A549 (cell line): ENCODE measurements at regions not wholly inside any gene's neighbourhood (a gene's known extent, or its start where the extent isn't known, plus 50 kb on each side); places are given as distances from the start of the nearest gene placed in this dataset.

Source experiments
- ATAC-seq, 2 experiments: fragments of 200-7000 bp in 1 of 2; fragments of >200 bp in 1 of 2; cut with Nextera tagmentation in 1 of 2; cut with Tn5 transposase in 1 of 2; 3 replicates each; pipeline versions ENCODE4 v1.8.0 to v1.9.1; 2018 to 2020; ENCODE audit warnings: mild to moderate bottlenecking in 1 of 2, moderate library complexity in 1 of 2
- CTCF ChIA-PET: fragments of 300-600 bp; sonication (Branson Sonifier 250); formaldehyde crosslinking; extraction: SDS; loops from one replicate; lab custom pipeline; 2021; ENCODE audit warnings: antibody characterized with exemption, inconsistent platforms; lab: Yijun Ruan, JAX
- POLR2A ChIA-PET: fragments of 350-600 bp; formaldehyde crosslinking; extraction: SDS; loops from one replicate; lab custom pipeline; 2021; ENCODE audit warnings: antibody characterized with exemption, inconsistent platforms; lab: Yijun Ruan, JAX
- DNase-seq, 2 experiments: peaks; one replicate each; pipeline versions ENCODE4 v3.0.0 to v3.0.0-alpha.2; 2011 to 2016; ENCODE audit warnings: low read depth in 1 of 2, low spot score in 1 of 2
- FAIRE-seq: peaks from 2 replicates; lab custom pipeline; 2011; peaks lifted over from hg19 to GRCh38; lab: Jason Lieb, UNC
- H3K27ac ChIP-seq, 2 experiments: fragments of >200 bp; sonication (Bioruptor Twin); formaldehyde crosslinking; 3 replicates each; pipeline ENCODE4 v1.5.1; 2016 to 2017
- H3K4me1 ChIP-seq: fragments of >200 bp; sonication (Bioruptor Twin); formaldehyde crosslinking; 3 replicates; pipeline ENCODE4 v1.6.1; 2016
- H3K4me2 ChIP-seq: fragments of >200 bp; sonication (Bioruptor Twin); formaldehyde crosslinking; 3 replicates; pipeline ENCODE4 v1.6.1; 2016
- H3K4me3 ChIP-seq: fragments of >200 bp; sonication (Bioruptor Twin); formaldehyde crosslinking; 3 replicates; pipeline ENCODE4 v1.5.1; 2016
- H3K9me3 ChIP-seq: fragments of >200 bp; sonication (Bioruptor Twin); formaldehyde crosslinking; 3 replicates; pipeline ENCODE4 v1.6.1; 2016
- ATOH8 ChIP-seq: fragments of 250-450 bp; sonication (Bioruptor Pico); IDR thresholded peaks from 2 replicates; pipeline ENCODE4 v1.5.0; 2020; ENCODE audit warnings: low read depth, mild to moderate bottlenecking, moderate library complexity
- BHLHE40 ChIP-seq: IDR thresholded peaks from 2 replicates; pipeline ENCODE4 v1.6.1; 2012; ENCODE audit warnings: low read depth, low read length, inconsistent platforms
- CBX2 ChIP-seq: fragments of 200-600 bp; sonication (generic); IDR thresholded peaks from 2 replicates; pipeline ENCODE4 v1.6.1; 2016; ENCODE audit warnings: low read depth, mild to moderate bottlenecking, borderline replicate concordance
- CHD2 ChIP-seq: fragments of 150-350 bp; IDR thresholded peaks from 2 replicates; pipeline ENCODE4 v1.6.1; 2014; ENCODE audit warnings: low read length; ENCODE audit not compliant: partially characterized antibody
- CHD4 ChIP-seq: fragments of 200-600 bp; sonication (generic); IDR thresholded peaks from 2 replicates; pipeline ENCODE4 v1.6.1; 2016; ENCODE audit warnings: antibody characterized with exemption, mild to moderate bottlenecking, borderline replicate concordance
- ESRRA ChIP-seq: fragments of 150-350 bp; IDR thresholded peaks from 2 replicates; pipeline ENCODE4 v1.6.1; 2014; ENCODE audit warnings: mild to moderate bottlenecking, low read length, borderline replicate concordance
- FOXS1 ChIP-seq: fragments of 250-450 bp; sonication (Bioruptor Pico); IDR thresholded peaks from 2 replicates; pipeline ENCODE4 v1.5.0; 2020; ENCODE audit warnings: mild to moderate bottlenecking, moderate library complexity
- GATA3 ChIP-seq: IDR thresholded peaks from 2 replicates; pipeline ENCODE4 v1.6.1; 2012; ENCODE audit warnings: borderline replicate concordance
- HEYL ChIP-seq: fragments of 250-450 bp; sonication (Bioruptor Pico); IDR thresholded peaks from 2 replicates; pipeline ENCODE4 v1.8.0; 2021; ENCODE audit warnings: mild to moderate bottlenecking, moderate library complexity
- HMGXB4 ChIP-seq: fragments of 250-450 bp; sonication (Bioruptor Pico); IDR thresholded peaks from 2 replicates; pipeline ENCODE4 v1.5.0; 2021; ENCODE audit warnings: mild to moderate bottlenecking, moderate library complexity, borderline replicate concordance
- HOXB5 ChIP-seq: fragments of 250-450 bp; sonication (Bioruptor Pico); IDR thresholded peaks from 2 replicates; pipeline ENCODE4 v1.5.0; 2020; ENCODE audit warnings: mild to moderate bottlenecking, moderate library complexity
- JUN ChIP-seq, 2 experiments: fragments of >200 bp; sonication (Bioruptor Twin); formaldehyde crosslinking; IDR thresholded peaks; 2 replicates in 1 of 2; 3 replicates in 1 of 2; pipeline ENCODE4 v1.6.1; 2016 to 2017
- KDM1A ChIP-seq: fragments of 200-600 bp; sonication (generic); IDR thresholded peaks from 2 replicates; pipeline ENCODE4 v1.6.1; 2016; ENCODE audit warnings: low read depth, mild to moderate bottlenecking
- MAFK ChIP-seq: fragments of 450-650 bp; IDR thresholded peaks from 2 replicates; pipeline ENCODE4 v1.6.1; 2014; ENCODE audit not compliant: partially characterized antibody
- MYC ChIP-seq: IDR thresholded peaks from 2 replicates; pipeline ENCODE4 v1.6.1; 2012; ENCODE audit warnings: mild to moderate bottlenecking, inconsistent platforms, low read length, improper control_type of control experiment, borderline replicate concordance
- NFE2L2 ChIP-seq: fragments of 150-350 bp; conservative IDR thresholded peaks from 2 replicates; pipeline ENCODE4 v1.6.1; 2014; ENCODE audit warnings: low read length
- POLR2A ChIP-seq: IDR thresholded peaks from 2 replicates; pipeline ENCODE4 v1.6.1; 2012; ENCODE audit warnings: mild to moderate bottlenecking, low read length
- RAD21 ChIP-seq, 2 experiments: fragments of >200 bp in 1 of 2; sonication (Bioruptor Twin) in 1 of 2; formaldehyde crosslinking in 1 of 2; IDR thresholded peaks in 1 of 2; conservative IDR thresholded peaks in 1 of 2; 2 replicates in 1 of 2; 3 replicates in 1 of 2; pipeline ENCODE4 v1.6.1; 2012 to 2018; ENCODE audit warnings: inconsistent platforms in 1 of 2
- SMC3 ChIP-seq: fragments of >200 bp; sonication (Bioruptor Twin); formaldehyde crosslinking; IDR thresholded peaks from 3 replicates; pipeline ENCODE4 v1.6.1; 2018; ENCODE audit warnings: inconsistent platforms
- TP53 ChIP-seq: fragments of 250-450 bp; sonication (Bioruptor Pico); IDR thresholded peaks from 2 replicates; pipeline ENCODE4 v1.5.0; 2021; ENCODE audit warnings: mild to moderate bottlenecking, moderate library complexity
- ZC3H11A ChIP-seq: fragments of 450-650 bp; IDR thresholded peaks from 2 replicates; pipeline ENCODE4 v1.6.1; 2014; ENCODE audit warnings: antibody characterized with exemption, mild to moderate bottlenecking
- ZFP36 ChIP-seq: fragments of 450-650 bp; IDR thresholded peaks from 2 replicates; pipeline ENCODE4 v1.6.1; 2014; ENCODE audit warnings: borderline replicate concordance; ENCODE audit not compliant: partially characterized antibody
- ZNF302 ChIP-seq: fragments of 250-450 bp; sonication (Bioruptor Pico); IDR thresholded peaks from 2 replicates; pipeline ENCODE4 v1.9.0; 2021; ENCODE audit warnings: inconsistent platforms, mild to moderate bottlenecking, moderate library complexity
- WGBS: methylation state at CpG from one replicate; pipeline ENCODE4 v1.1.6; 2017; ENCODE audit errors: missing lambda C conversion rate; 5-methylcytosine and 5-hydroxymethylcytosine counted together
- TF ChIP-seq, protein P1 (sequence below): fragments of 450-650 bp; IDR thresholded peaks from 2 replicates; pipeline ENCODE4 v1.6.1; 2014; ENCODE audit warnings: antibody characterized with exemption
- TF ChIP-seq, protein P2 (sequence below): IDR thresholded peaks from 2 replicates; pipeline ENCODE4 v1.6.1; 2012
- TF ChIP-seq, protein P3 (sequence below): fragments of >200 bp; sonication (Bioruptor Twin); formaldehyde crosslinking; IDR thresholded peaks from 2 replicates; pipeline ENCODE4 v1.6.1; 2016
- TF ChIP-seq, protein P4 (sequence below): fragments of >200 bp; sonication (Bioruptor Twin); formaldehyde crosslinking; IDR thresholded peaks from 3 replicates; pipeline ENCODE4 v1.6.1; 2016
- TF ChIP-seq, protein P5 (sequence below): fragments of 150-350 bp; IDR thresholded peaks from 2 replicates; pipeline ENCODE4 v1.6.1; 2014; ENCODE audit warnings: low read depth, mild to moderate bottlenecking, low read length

GRCh38 chr2:71897836-71898235 lies 249.8 kb downstream of the CYP26B1 start:
- no peak overlapping the region for H3K4me3 ChIP-seq
- ATAC-seq, result no peak
- POLR2A ChIA-PET, result no interaction called here
- no peak for DNase-seq
- H3K27ac ChIP-seq, result no peak overlapping the region
- H3K4me2 ChIP-seq, result no peak overlapping the region
- WGBS, result 60% methylated on average over 7 of the region's 7 CpGs
- FAIRE-seq, result no peak
- CTCF ChIA-PET, result interaction anchor here (0.8 to 1.1 kb wide), 2 partner anchors 27 to 253 kb away, joined by 3 read pairs; no protein-coding TSS in a partner anchor
- no peaks in the 10 kb centered on the region for H3K9me3 ChIP-seq
- no peaks in the 10 kb centered on the region for H3K4me1 ChIP-seq
- TF ChIP-seq ZFP36 (no peak), MAFK (no peak), CHD4 (no peak), ESRRA (no peak), KDM1A (no peak), NFE2L2 (no peak), MYC (no peak), ZC3H11A (no peak)
- TF ChIP-seq, all 56 proteins: peak for 0

GRCh38 chr2:71897137-71897480 lies 250.6 kb downstream of the CYP26B1 start:
- no peak for TF ChIP-seq GATA3
- TF ChIP-seq JUN (IDR thresholded peaks at IDR 0.05), result no peak
- no peak for TF ChIP-seq HMGXB4 (CRISPR knock-in tag)
- TF ChIP-seq, protein P1, sequence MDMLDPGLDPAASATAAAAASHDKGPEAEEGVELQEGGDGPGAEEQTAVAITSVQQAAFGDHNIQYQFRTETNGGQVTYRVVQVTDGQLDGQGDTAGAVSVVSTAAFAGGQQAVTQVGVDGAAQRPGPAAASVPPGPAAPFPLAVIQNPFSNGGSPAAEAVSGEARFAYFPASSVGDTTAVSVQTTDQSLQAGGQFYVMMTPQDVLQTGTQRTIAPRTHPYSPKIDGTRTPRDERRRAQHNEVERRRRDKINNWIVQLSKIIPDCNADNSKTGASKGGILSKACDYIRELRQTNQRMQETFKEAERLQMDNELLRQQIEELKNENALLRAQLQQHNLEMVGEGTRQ, result no peak
- TF ChIP-seq FOXS1, result no peak
- TF ChIP-seq RAD21 (conservative IDR thresholded peaks at IDR 0.05 in 1 of 2, IDR thresholded peaks at IDR 0.05 in 1 of 2), result no peak
- TF ChIP-seq ATOH8 (CRISPR knock-in tag), result no peak
- TF ChIP-seq ZNF302 (CRISPR knock-in tag), result no peak
- TF ChIP-seq SMC3, result no peak
- TF ChIP-seq, protein P2, sequence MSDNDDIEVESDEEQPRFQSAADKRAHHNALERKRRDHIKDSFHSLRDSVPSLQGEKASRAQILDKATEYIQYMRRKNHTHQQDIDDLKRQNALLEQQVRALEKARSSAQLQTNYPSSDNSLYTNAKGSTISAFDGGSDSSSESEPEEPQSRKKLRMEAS, result no peak
- Histone ChIP-seq H3K4me1 (no peaks in the 10 kb centered on the region), H3K27ac (no peak overlapping the region; a peak in 1 of 6 replicates), H3K4me2 (no peak overlapping the region), H3K4me3 (no peak overlapping the region), H3K9me3 (no peaks in the 10 kb centered on the region)
- ChIA-PET POLR2A (no interaction called here), CTCF (interaction anchor here (1.1 kb wide), 1 partner anchor 26 kb away, joined by 3 read pairs; no protein-coding TSS in a partner anchor)
- WGBS, result 64% methylated on average over 3 of the region's 6 CpGs
- no peak for FAIRE-seq
- ATAC-seq, result no peak
- DNase-seq, result no peak

DNA sequence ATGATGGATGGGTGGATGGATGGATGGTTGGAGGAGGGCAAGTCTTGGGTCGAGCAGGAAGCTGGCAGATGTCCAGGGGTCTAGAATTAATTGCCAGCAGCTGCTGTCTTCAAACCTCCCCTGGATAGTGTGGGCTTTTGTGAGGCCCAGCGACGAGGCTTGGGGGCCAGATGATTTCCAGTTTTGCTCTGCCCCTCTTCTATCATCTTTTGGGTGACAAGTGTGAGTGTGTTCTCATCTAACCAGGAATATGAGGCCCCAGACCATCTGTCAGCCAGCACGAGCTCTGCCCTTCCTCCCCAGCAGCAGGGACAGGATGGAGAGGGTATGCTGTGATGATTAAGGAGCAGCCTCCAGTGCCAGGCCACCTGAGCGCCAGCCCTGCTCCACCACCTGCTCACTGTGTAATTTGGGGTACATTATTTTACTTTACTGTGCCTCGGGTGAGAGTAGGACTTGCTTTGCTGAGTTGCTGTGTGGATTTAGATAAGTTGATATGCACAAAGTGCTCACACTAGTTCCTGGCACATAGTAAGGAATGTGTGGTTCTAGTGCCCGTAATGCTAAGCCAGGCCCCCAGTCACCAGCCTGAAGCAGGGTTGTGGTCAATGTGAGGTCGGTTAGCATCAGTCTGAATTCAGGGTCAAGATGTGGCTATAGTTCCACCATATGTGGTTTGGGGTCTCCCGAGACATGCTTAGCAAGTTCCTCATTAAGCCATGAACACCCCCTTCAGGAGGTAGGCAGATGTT lies 251.1 kb downstream of the CYP26B1 start:
- FAIRE-seq, result no peak
- 48% methylated on average over 9 of the region's 9 CpGs for WGBS
- CTCF ChIA-PET, result interaction anchor here (1.1 to 1.7 kb wide), 2 partner anchors 25 to 27 kb away, joined by 3 to 5 read pairs; no protein-coding TSS in a partner anchor
- Histone ChIP-seq H3K4me3 (no peak overlapping the region), H3K9me3 (no peaks in the 10 kb centered on the region), H3K4me1 (no peaks in the 10 kb centered on the region), H3K27ac (no peak overlapping the region), H3K4me2 (no peak overlapping the region)
- POLR2A ChIA-PET, result no interaction called here
- ATAC-seq, result no peak
- DNase-seq, result no peak
- TF ChIP-seq TP53 (CRISPR knock-in tag), result no peak
- TF ChIP-seq RAD21 (conservative IDR thresholded peaks at IDR 0.05 in 1 of 2, IDR thresholded peaks at IDR 0.05 in 1 of 2), result no peak
- TF ChIP-seq, protein P3, sequence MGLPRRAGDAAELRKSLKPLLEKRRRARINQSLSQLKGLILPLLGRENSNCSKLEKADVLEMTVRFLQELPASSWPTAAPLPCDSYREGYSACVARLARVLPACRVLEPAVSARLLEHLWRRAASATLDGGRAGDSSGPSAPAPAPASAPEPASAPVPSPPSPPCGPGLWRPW, result no peak
- TF ChIP-seq, protein P4, sequence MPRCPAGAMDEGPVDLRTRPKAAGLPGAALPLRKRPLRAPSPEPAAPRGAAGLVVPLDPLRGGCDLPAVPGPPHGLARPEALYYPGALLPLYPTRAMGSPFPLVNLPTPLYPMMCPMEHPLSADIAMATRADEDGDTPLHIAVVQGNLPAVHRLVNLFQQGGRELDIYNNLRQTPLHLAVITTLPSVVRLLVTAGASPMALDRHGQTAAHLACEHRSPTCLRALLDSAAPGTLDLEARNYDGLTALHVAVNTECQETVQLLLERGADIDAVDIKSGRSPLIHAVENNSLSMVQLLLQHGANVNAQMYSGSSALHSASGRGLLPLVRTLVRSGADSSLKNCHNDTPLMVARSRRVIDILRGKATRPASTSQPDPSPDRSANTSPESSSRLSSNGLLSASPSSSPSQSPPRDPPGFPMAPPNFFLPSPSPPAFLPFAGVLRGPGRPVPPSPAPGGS, result no peak
- TF ChIP-seq CHD2, result no peak
- TF ChIP-seq CHD4, result no peak
- TF ChIP-seq BHLHE40, result no peak
- TF ChIP-seq CBX2, result no peak
- no peak for TF ChIP-seq HEYL (CRISPR knock-in tag)
- TF ChIP-seq ESRRA, result no peak
- TF ChIP-seq, protein P5, sequence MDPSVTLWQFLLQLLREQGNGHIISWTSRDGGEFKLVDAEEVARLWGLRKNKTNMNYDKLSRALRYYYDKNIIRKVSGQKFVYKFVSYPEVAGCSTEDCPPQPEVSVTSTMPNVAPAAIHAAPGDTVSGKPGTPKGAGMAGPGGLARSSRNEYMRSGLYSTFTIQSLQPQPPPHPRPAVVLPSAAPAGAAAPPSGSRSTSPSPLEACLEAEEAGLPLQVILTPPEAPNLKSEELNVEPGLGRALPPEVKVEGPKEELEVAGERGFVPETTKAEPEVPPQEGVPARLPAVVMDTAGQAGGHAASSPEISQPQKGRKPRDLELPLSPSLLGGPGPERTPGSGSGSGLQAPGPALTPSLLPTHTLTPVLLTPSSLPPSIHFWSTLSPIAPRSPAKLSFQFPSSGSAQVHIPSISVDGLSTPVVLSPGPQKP, result no peak
- TF ChIP-seq HOXB5 (CRISPR knock-in tag), result no peak
- no peak for TF ChIP-seq KDM1A
- no peak for TF ChIP-seq POLR2A
- no peak for TF ChIP-seq NFE2L2
- TF ChIP-seq SMC3, result no peak
